ENCODE measurements at regions not wholly inside any gene's neighbourhood (a gene's known extent, or its start where the extent isn't known, plus 50 kb on each side); places are given as distances from the start of the nearest gene placed in this dataset.
A peak's percentile ranks its signal among the peaks of the same experiment; 100 is the strongest.
"Not testable (repeated sequence)": the region's sequence is repeated elsewhere in the genome, so short reads cannot be mapped to it uniquely, and the experiment has no call there.

DNA sequence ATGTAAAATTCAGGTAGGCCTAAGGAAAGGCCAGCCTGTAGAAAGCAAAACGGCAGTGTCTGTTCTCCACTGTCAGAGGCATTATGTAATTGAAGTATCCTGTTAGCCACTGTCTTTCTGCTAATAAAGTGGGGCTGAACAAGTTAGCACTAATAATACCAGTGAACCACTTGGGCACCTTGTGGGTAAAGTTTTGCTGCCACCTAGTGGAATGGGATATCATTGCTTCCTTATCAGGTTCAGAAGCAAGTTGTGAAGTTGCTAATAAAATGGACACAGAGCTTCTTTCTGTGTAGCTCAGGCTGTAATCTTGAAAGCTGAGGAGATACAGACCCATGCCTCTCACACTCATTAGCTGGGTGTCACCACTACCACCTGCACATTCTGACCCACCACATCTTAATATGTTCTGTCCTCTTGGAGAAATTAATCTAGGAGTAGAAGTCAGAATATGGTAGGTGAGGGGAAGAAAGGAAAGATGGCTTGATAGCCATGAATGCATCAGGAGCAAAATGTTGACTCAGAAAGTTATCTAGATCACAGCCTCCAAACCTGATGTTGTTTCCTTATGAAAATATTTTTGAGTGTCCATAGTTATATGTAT is 175.1 kb downstream of the SEPTIN7 start (continued):
- TF ChIP-seq SIN3A (IDR thresholded peaks at IDR 0.05; ENCODE audit: borderline replicate concordance, low read depth, low read length): no peak
- TF ChIP-seq, protein P1, sequence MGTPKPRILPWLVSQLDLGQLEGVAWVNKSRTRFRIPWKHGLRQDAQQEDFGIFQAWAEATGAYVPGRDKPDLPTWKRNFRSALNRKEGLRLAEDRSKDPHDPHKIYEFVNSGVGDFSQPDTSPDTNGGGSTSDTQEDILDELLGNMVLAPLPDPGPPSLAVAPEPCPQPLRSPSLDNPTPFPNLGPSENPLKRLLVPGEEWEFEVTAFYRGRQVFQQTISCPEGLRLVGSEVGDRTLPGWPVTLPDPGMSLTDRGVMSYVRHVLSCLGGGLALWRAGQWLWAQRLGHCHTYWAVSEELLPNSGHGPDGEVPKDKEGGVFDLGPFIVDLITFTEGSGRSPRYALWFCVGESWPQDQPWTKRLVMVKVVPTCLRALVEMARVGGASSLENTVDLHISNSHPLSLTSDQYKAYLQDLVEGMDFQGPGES (IDR thresholded peaks at IDR 0.05; ENCODE audit: low read depth, low read length): no peak
- TF ChIP-seq, protein P2, sequence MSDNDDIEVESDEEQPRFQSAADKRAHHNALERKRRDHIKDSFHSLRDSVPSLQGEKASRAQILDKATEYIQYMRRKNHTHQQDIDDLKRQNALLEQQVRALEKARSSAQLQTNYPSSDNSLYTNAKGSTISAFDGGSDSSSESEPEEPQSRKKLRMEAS (IDR thresholded peaks at IDR 0.05; ENCODE audit: low read depth): no peak
- no peak for TF ChIP-seq RXRA (IDR thresholded peaks at IDR 0.05; ENCODE audit: borderline replicate concordance, low read depth)
- TF ChIP-seq TEAD4 (IDR thresholded peaks at IDR 0.05; ENCODE audit: borderline replicate concordance, insufficient read depth): no peak
- peak; percentile 57; the same call in 1 of the 2 replicates for TF ChIP-seq RCOR1 (IDR thresholded peaks at IDR 0.05; ENCODE audit: low read length)
- no peak for TF ChIP-seq USF1 (IDR thresholded peaks at IDR 0.05; ENCODE audit: borderline replicate concordance, low read depth)
- TF ChIP-seq NFIC (IDR thresholded peaks at IDR 0.05; ENCODE audit: borderline replicate concordance): no peak
- peak; percentile 97 for TF ChIP-seq SMC3 (IDR thresholded peaks at IDR 0.05; ENCODE audit: low read depth, low read length)
- TF ChIP-seq, protein P3, sequence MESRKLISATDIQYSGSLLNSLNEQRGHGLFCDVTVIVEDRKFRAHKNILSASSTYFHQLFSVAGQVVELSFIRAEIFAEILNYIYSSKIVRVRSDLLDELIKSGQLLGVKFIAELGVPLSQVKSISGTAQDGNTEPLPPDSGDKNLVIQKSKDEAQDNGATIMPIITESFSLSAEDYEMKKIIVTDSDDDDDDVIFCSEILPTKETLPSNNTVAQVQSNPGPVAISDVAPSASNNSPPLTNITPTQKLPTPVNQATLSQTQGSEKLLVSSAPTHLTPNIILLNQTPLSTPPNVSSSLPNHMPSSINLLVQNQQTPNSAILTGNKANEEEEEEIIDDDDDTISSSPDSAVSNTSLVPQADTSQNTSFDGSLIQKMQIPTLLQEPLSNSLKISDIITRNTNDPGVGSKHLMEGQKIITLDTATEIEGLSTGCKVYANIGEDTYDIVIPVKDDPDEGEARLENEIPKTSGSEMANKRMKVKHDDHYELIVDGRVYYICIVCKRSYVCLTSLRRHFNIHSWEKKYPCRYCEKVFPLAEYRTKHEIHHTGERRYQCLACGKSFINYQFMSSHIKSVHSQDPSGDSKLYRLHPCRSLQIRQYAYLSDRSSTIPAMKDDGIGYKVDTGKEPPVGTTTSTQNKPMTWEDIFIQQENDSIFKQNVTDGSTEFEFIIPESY (IDR thresholded peaks at IDR 0.05; ENCODE audit: borderline replicate concordance, low read depth): no peak
- TF ChIP-seq GATA2 (CRISPR knock-in tag; IDR thresholded peaks at IDR 0.05): peak; percentile 29; the same call in 1 of the 2 replicates
- TF ChIP-seq YY1 (IDR thresholded peaks at IDR 0.05; ENCODE audit: low read depth): no peak
- TF ChIP-seq, protein P4, sequence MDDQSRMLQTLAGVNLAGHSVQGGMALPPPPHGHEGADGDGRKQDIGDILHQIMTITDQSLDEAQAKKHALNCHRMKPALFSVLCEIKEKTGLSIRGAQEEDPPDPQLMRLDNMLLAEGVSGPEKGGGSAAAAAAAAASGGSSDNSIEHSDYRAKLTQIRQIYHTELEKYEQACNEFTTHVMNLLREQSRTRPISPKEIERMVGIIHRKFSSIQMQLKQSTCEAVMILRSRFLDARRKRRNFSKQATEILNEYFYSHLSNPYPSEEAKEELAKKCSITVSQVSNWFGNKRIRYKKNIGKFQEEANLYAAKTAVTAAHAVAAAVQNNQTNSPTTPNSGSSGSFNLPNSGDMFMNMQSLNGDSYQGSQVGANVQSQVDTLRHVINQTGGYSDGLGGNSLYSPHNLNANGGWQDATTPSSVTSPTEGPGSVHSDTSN (IDR thresholded peaks at IDR 0.05): no peak
- no peak for TF ChIP-seq FOXM1 (IDR thresholded peaks at IDR 0.05; ENCODE audit: low read depth)
- peak; percentile 36; the same call in 1 of the 2 replicates for TF ChIP-seq RFX5 (IDR thresholded peaks at IDR 0.05; ENCODE audit: low read length)
- TF ChIP-seq, protein P5, sequence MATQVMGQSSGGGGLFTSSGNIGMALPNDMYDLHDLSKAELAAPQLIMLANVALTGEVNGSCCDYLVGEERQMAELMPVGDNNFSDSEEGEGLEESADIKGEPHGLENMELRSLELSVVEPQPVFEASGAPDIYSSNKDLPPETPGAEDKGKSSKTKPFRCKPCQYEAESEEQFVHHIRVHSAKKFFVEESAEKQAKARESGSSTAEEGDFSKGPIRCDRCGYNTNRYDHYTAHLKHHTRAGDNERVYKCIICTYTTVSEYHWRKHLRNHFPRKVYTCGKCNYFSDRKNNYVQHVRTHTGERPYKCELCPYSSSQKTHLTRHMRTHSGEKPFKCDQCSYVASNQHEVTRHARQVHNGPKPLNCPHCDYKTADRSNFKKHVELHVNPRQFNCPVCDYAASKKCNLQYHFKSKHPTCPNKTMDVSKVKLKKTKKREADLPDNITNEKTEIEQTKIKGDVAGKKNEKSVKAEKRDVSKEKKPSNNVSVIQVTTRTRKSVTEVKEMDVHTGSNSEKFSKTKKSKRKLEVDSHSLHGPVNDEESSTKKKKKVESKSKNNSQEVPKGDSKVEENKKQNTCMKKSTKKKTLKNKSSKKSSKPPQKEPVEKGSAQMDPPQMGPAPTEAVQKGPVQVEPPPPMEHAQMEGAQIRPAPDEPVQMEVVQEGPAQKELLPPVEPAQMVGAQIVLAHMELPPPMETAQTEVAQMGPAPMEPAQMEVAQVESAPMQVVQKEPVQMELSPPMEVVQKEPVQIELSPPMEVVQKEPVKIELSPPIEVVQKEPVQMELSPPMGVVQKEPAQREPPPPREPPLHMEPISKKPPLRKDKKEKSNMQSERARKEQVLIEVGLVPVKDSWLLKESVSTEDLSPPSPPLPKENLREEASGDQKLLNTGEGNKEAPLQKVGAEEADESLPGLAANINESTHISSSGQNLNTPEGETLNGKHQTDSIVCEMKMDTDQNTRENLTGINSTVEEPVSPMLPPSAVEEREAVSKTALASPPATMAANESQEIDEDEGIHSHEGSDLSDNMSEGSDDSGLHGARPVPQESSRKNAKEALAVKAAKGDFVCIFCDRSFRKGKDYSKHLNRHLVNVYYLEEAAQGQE (IDR thresholded peaks at IDR 0.05; ENCODE audit: low read depth, low read length): no peak
- TF ChIP-seq MEF2A (IDR thresholded peaks at IDR 0.05; ENCODE audit: borderline replicate concordance, low read depth): no peak
- TF ChIP-seq EP300 (IDR thresholded peaks at IDR 0.05; ENCODE audit: borderline replicate concordance in 1 of 2, low read depth in 1 of 2, low read length in 1 of 2): no peak

DNA sequence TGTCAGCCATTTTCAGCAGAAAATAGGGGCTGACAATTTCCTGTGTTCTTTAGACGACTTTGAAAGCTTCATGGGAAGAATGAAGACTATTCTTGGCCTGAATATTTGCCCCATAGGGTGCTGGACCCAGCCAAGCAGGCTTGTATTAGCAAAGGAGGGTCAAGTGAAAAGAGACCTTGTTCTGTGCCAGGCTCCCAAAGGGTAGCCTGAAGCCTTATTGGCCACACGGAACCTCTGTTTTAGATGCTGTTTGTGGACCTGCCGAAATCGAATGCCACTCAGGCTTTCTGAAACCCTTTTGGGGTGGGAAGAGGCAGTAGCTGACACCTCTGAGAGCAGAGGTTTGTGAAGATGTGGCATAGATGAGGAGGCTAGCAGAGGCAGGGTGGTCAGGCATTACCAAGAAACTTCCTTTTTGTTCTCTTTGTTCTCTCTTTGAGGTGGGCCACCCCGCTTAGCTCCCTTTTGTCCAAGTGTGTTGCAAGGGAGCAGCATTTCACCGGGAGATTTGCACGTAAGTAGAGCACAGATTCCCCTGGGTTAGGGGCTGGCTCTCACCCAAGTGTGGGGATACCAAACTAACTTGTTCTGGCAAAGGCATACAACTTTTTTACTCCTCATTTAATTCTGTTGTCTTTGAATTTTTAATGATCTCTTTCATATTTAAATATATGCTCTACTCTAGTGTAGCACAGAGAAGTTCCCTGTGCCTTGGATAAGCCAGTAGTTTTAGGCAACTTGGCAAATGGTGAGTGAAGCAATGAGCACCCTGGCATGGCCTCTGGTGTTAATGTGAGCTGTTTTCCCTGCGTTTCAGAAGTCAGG is 174.0 kb upstream of the EEPD1 start:
- POLR2A ChIA-PET; H3K9ac ChIP-seq; H3K36me3 ChIP-seq (replicated peaks in 1 of 2; ENCODE audit: control insufficient read depth in 1 of 2, insufficient read depth in 2 of 2, low read length in 1 of 2); H3K27me3 ChIP-seq (ENCODE audit: insufficient read depth); H3K4me3 ChIP-seq (ENCODE audit: low read depth in 2 of 2, low read length in 1 of 2); H2AFZ ChIP-seq (ENCODE audit: low read depth); H3K9me2 ChIP-seq; H3K4me1 ChIP-seq (ENCODE audit: control insufficient read depth in 1 of 2, insufficient read depth in 2 of 2, low read depth in 1 of 2, low read length in 1 of 2); DNase-seq; H3K27ac ChIP-seq (ENCODE audit: low read depth in 2 of 2, low read length in 1 of 2); H3K4me2 ChIP-seq; H3K9me3 ChIP-seq; H3F3A ChIP-seq (replicated peaks; ENCODE audit: insufficient read depth); H4K20me1 ChIP-seq (ENCODE audit: insufficient read depth); H3K79me2 ChIP-seq (ENCODE audit: insufficient read depth): not testable (repeated sequence)
- 76% methylated on average over 8 of the region's 8 CpGs for WGBS (ENCODE audit: low lambda C conversion rate)
- CTCF ChIA-PET: interaction anchor here (0.9 to 14.1 kb wide), 5 partner anchors 63 to 338 kb away, joined by 3 to 185 read pairs (median 11); no protein-coding TSS in a partner anchor

Data from SK-N-SH (cell line).